LNCAP (cell line): ENCODE measurements at regions not wholly inside any gene's neighbourhood (a gene's known extent, or its start where the extent isn't known, plus 50 kb on each side); places are given as distances from the start of the nearest gene placed in this dataset.

ENCODE experiments used
- TF ChIP-seq, protein P1 (sequence below): fragments of 450-650 bp; IDR thresholded peaks from 2 replicates; pipeline ENCODE4 v1.5.1; 2017; ENCODE audit warnings: mild to moderate bottlenecking

DNA sequence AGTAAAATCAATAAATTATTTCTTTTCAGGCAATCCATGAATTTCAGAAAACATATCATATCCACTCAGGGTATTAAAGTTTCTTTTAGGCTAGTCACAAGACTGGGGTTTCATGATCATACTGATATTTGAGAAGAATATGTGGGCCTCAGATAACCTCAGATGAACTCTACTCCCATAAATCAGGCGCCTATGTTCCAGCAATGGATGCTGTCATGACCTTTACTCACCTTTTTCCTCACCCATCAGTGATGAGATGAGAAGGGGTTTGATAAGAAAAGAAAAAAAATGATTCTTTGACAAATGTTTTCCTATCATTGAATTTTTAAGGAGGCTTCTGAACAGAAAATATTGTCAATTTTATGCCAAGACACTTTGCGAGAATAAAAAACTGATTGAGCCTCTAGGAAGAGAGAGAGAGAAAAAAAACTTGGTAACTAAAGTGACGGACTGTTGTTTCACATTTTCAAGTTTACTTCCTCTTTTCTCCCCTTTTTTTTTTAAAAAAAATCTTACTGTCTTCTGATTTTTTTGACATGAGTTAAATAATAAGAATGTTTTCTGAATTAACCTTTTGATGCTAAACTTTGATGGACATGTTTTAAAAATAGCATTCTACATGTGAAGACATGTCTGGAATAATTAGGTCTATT lies 309.1 kb upstream of the MAP2 start:
- TF ChIP-seq, protein P1, sequence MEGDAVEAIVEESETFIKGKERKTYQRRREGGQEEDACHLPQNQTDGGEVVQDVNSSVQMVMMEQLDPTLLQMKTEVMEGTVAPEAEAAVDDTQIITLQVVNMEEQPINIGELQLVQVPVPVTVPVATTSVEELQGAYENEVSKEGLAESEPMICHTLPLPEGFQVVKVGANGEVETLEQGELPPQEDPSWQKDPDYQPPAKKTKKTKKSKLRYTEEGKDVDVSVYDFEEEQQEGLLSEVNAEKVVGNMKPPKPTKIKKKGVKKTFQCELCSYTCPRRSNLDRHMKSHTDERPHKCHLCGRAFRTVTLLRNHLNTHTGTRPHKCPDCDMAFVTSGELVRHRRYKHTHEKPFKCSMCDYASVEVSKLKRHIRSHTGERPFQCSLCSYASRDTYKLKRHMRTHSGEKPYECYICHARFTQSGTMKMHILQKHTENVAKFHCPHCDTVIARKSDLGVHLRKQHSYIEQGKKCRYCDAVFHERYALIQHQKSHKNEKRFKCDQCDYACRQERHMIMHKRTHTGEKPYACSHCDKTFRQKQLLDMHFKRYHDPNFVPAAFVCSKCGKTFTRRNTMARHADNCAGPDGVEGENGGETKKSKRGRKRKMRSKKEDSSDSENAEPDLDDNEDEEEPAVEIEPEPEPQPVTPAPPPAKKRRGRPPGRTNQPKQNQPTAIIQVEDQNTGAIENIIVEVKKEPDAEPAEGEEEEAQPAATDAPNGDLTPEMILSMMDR, result no peak

DNA sequence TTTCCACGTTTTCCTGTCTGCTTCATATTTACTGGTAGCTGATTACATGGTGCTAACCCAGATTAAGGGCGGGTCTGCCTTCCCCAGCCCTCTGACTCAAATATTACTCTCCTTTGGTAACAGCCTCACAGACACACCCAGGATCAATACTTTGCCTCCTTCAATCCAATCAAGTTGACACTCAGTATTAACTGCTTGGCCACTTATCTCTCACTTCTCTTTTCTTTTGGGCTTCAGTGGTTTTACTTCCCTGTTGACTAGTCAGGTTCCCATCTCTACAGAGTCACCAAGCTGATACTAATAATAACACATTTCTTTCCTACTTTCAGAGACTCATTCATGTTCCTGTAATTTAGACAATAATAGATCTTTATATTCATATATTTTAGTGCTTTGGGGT lies 302.2 kb upstream of the MAP2 start:
- TF ChIP-seq, protein P1, result no peak

DNA sequence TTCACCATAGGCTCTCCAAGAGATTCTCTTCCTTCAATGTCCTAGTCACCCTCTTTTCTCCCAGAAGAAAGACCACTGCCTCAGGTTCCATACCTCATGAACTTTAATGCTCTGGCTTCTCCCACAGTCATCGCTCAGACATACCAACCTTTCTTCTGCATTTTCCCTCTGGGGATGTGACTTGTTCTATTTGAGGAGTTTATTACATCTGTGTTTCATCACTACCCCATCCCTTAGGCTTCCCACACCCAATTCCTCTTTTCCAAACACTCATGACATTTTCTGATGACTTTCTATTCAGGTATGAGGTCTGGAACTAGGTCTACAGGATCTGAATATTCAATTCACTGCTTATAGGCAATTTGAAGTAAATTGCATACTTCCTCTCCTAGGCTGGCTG lies 298.6 kb upstream of the MAP2 start:
- TF ChIP-seq, protein P1, result no peak

DNA sequence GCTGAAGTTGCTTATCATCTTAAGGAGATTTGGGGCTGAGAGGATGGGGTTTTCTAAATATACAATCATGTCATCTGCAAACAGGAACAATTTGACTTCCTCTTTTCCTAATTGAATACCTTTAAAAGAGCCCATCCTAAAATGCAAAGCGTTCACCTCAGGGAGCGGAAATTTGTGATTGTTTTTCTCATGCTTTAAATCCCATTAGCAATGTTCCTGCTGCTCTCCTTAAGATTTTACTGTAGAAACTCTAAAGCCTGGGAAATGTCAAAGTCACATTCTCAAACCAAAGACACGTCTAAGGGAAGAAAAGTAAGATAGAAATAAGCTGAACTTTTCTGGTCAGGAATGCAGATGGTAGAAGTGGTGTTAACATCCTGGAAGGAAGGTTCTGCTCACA lies 285.8 kb upstream of the MAP2 start:
- TF ChIP-seq, protein P1, result no peak

DNA sequence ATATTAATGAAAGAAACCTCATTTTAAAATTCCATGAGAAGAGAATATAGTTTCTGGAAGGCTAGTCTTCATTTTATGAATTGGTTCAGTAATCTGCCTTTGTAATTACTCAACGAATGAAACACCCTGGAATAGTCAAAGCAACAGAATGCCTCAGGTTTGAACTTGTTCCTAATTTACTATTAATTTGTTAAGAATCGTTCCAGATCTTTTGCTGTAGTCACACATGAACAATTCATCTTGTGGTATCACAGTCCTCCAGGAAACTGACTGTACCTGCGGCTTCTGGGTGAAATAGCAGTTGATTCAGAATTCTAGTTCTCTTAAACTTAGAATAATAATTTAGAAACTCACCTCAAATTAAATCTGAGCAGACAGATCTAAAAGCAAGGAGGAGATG lies 282.7 kb upstream of the MAP2 start:
- TF ChIP-seq, protein P1, result no peak

DNA sequence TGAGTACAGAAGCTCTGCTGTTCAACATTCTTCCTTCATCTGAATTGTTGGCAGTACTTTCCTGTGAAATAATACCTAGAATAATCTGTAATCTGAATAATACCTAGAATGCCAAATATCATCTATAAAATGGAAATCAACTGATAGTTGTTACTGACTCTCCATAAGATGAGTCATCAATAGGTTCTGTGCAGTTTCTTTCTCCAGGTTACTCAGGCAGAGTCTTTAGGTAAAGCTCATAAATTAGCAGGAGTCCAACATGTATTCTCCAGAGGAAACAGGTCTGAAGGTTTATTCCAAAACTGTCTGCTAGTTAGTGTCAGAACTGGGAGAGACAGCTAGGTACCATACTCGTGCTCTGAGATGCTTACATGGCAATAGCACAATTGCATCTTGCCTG lies 282.0 kb upstream of the MAP2 start:
- TF ChIP-seq, protein P1, result no peak

DNA sequence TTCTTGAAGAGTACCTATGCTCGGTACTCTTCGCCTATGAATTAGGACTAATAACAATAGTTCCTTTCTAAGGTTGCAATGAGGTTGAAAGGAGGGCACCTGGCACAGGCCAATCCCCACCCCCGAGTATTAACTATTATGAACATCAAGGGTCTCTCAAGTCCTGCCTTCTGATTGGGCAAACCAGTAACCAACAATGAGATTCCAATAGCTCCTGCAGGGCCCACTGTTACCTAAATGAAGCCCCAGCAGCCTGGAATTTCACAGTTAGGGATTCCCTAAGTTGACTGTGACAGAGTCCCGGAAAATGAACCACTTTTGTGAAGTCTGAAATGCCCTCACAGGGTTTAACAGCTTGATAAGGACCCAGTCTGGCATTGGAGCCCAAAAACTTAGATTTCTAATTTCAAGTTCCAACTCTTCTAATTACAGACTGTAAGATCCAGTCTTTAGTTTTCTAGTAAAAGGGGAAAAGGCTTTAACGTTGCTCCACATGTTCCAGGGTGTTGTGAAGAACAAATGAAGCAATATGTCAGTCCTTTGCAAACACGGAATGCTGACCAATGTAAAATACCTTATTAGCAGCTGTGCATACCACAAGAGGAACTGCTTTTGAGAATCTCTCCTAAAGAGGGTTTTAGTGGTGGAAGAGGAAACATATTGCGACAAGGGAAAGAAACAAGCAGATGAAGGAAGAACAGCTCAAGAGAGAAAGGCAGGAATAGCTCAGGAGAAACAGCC lies 277.7 kb upstream of the MAP2 start:
- TF ChIP-seq, protein P1, result no peak
